ENCODE measurements at regions not wholly inside any gene's neighbourhood (a gene's known extent, or its start where the extent isn't known, plus 50 kb on each side); places are given as distances from the start of the nearest gene placed in this dataset.
A peak's percentile ranks its signal among the peaks of the same experiment; 100 is the strongest.

- DNase-seq, result no peak
Measured at GRCh38 chr7:4616116-4616515, 66.0 kb upstream of the FOXK1 start.

- no peak for DNase-seq
Measured at GRCh38 chr7:4621396-4621795, 60.7 kb upstream of the FOXK1 start.

GRCh38 chr7:4626318-4626845, 55.7 kb upstream of the FOXK1 start:
- DNase-seq, result no peak

- DNase-seq, result no peak
Measured at GRCh38 chr7:4629287-4629895, 52.7 kb upstream of the FOXK1 start.

- peak; percentile 88 for DNase-seq
Measured at GRCh38 chr7:4631380-4632179, 50.5 kb upstream of the FOXK1 start.
